Caki2 (cell line): ENCODE measurements at regions not wholly inside any gene's neighbourhood (a gene's known extent, or its start where the extent isn't known, plus 50 kb on each side); places are given as distances from the start of the nearest gene placed in this dataset.

Source experiments
- DNase-seq: peaks from one replicate; pipeline ENCODE4 v3.0.0-alpha.2; 2015; ENCODE audit warnings: low read depth
- in situ Hi-C: cut with HindIII; loops from 2 replicates; pipeline ENCODE4 v1.10.0; 2016; ENCODE audit warnings: low sequenced_read_pairs, low pct_unique_long_range_greater_than_20kb, mixed read lengths

DNA sequence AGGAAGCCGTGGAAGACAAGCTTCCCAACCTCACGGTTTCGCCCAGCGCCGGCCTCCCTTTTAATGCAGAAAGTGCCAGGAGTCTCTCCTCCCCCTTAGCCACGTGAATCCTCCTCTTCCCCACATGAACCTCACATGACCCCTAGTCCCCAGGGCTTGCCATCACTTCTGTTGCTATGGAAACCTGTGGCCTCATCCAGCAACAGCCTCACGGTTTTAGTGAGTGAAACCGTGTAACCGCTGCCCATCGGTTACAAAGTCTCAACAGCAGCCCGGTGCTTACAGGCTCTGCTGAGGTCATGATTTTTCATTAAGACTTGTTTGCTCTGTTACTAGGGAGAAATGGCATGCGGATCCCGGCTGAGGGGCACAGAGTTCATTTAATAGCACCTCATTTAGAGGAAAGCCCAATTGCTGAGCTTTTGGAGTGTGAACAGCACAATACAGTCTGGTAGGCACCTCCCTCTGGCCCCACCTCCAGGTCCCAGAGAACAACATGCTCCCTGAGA is 143.2 kb upstream of the BACE2 start:
- DNase-seq: no peak
- in situ Hi-C loops: no loop called here

- in situ Hi-C loops: no loop called here
- no peak for DNase-seq
These were observed 138.4 kb upstream of the BACE2 start for GRCh38 chr21:41029571-41029970.

DNA sequence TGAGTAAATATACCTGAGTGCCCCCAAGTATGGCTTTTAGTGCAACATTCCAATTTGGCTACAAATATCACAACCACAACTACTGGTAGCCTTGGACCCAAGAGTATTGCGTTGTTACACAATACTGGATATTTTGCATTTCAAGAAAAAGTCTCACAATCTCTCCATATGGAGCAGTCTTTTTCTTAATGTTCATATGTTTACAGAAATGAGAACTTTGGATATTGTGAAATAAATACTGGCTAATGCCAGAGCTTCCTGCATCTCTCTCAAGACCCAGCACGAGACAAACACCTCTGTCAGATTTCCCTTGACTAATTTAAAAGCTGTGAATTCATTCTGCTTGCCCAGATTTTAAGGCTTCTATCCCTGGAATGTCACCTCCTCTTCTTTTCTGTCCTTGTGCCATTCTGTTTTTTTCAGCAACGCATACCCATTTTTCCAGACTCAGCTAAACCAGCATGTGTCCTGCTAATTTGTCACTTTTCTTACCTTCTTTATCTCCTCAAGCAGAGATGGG is 136.2 kb upstream of the BACE2 start:
- DNase-seq: no peak
- in situ Hi-C loops: no loop called here

DNA sequence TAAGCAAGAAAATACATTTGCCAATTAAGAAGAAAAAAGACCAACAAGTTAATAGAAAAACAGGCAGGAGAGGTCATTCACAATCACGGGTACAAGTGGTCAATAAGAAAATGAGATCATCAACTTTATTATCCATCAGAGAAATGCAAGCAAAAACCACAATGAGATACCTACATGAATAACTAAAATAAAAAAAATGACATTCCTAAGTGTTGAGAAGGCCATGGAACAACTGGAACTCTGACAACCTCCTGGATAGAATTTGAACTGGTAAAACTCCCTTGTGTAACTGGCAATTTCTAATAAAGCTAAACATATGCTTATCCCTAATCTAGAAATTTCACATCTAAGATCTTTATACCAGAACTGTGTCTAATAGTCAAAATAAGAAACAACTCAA is 135.4 kb upstream of the BACE2 start:
- in situ Hi-C loops: no loop called here
- no peak for DNase-seq

- in situ Hi-C loops: no loop called here
These were observed 130.7 kb upstream of the BACE2 start for GRCh38 chr21:41037212-41037611.

GRCh38 chr21:41037936-41038335 is 130.0 kb upstream of the BACE2 start:
- in situ Hi-C loops: no loop called here
- no peak for DNase-seq

More at GRCh38 chr21:41037212-41037611, 130.7 kb upstream of the BACE2 start:
- DNase-seq: no peak

GRCh38 chr21:41043014-41043413 is 124.9 kb upstream of the BACE2 start:
- in situ Hi-C loops: no loop called here

GRCh38 chr21:41045534-41046268 is 122.3 kb upstream of the BACE2 start:
- DNase-seq: no peak

More at GRCh38 chr21:41043014-41043413, 124.9 kb upstream of the BACE2 start:
- no peak for DNase-seq

DNA sequence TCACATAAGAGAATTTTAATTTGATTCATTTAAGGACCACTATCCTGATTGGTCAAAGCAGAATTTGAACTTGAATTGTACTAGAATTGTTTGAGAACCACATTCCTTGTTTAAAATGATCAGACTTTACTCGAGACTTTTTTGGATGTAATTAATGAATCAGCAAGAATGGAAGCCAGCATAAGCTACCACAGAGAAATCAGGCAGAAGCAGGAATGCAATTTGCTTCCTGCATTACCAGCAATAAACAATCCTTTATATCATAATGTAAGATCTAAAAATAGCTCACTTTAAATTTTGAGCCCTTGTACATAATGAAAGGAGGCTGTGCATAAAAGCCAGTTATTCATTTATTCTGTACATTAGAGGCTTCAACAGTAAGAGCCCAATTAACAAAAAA is 119.8 kb upstream of the BACE2 start:
- DNase-seq: no peak
- in situ Hi-C loops: no loop called here

More at GRCh38 chr21:41045534-41046268, 122.3 kb upstream of the BACE2 start:
- in situ Hi-C loops: no loop called here

GRCh38 chr21:41048623-41049022 is 119.3 kb upstream of the BACE2 start:
- in situ Hi-C loops: no loop called here
- DNase-seq: no peak

DNA sequence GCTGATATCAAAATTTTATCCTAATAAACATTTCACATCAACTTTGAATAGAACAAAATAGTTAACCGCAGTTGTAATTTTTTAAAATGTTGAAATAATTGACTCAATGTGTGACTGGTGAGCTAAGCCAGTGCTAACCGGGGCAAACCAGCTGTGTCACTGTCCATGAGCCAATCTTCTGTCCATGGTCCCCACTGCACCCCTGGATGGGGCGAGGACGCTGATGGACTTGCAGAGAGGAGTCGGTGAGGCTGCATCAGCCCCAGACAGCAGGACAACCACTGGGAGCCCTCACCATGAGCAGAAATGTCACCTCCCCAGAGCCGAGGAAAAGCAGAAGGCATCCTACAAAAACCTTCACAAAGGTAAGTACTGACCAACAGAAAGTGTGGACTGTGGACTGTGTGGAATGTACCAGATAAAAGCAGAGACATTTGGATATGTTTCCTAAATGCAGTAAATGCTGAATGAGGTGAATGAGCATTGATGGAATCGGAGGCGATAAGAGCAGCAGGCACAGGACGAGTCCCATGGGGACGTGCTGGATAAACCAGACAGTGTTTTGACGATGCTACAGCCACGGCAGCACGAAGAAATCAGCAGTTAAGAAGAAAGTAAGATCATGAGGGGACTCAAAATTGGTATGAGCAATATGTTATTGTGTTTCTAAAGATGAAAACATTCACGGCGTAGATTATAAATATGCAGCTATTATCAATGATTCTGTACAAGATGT is 115.0 kb upstream of the BACE2 start:
- in situ Hi-C loops: no loop called here
- no peak for DNase-seq

- in situ Hi-C loops: no loop called here
- no peak for DNase-seq
These were observed 113.9 kb upstream of the BACE2 start for GRCh38 chr21:41054018-41054578.

DNA sequence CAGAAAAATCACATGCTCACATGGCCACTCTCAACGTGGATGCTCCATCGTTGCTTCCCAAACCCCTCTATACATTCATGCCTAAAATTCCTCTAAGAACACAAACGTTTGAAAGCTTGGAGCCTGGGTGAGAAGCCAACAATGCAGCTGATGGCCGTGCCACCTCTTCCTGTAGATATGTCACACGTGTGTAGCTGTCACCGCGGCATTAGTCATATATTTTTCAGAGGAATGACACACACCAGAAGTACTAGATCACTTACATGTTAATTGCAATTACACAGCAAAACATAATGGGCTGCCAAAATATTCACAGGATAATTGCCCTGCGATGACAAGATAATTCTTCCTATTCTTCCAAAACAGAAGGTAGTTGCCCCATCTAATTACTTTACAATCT is 112.7 kb upstream of the BACE2 start:
- no peak for DNase-seq
- in situ Hi-C loops: no loop called here

GRCh38 chr21:41059871-41060270 is 108.1 kb upstream of the BACE2 start:
- no peak for DNase-seq
- in situ Hi-C loops: no loop called here

GRCh38 chr21:41061701-41062100 is 106.3 kb upstream of the BACE2 start:
- DNase-seq: no peak
- in situ Hi-C loops: no loop called here

DNA sequence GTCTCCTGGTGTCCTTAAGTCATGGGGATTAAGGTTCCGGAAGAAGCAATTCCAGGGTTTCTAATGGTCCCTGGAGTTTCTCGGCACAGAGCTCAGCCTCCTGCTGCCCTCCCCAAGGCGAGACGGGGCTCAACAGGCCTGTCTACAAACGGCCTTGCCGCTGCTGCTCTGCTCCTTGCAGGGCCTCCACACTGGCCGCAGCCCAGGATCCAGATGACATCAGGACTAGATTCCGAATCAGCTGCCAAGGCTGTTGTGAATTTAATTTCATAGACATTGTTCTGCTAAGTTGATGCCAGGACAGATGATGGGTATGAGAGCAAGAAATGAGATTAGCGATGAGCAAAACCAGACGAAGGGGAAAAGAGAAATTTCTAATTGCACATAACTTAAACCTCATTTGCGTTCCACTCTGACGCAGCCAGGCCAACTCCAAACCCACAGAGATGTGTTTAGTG is 103.6 kb upstream of the BACE2 start:
- in situ Hi-C loops: no loop called here

DNA sequence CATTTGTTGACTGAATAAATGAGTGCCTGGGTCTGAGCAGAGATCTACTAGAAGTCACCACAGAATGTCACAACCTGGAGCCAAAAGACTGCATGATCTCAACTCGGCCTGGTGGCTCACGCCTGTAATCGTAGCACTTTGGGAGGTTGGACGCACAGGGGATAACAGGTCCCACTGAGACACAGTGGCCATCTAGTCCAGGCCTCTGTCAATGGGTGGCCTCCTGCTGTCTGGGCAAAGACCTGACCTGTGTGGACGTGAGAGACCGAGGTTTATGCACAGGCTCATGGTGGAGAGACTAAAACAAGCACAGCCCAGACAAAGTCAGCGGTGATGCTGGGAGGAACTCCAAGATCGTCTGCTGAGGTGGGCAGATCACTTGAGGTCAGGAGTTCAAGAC is 103.0 kb upstream of the BACE2 start:
- in situ Hi-C loops: no loop called here

More for the DNA sequence above, 103.6 kb upstream of the BACE2 start:
- DNase-seq: no peak

DNA sequence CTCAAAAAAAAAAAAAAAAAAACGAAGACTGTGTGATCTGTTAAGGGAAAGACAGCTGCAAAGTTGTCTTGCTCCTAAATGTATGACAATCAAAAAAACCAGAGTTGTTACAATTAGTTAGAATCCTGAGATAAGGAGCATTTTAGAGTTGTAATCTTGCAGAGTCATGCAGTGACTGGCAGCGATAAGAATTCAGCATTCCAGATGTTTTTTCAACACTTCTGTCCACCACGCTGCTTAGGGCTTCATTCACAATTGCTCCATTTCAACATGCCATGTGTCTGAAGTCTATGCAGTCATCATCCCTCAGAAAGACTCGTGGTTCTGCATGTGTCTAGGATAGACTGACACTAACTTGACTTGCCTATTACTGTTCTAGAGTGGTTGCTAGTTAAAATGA is 102.4 kb upstream of the BACE2 start:
- no peak for DNase-seq
- in situ Hi-C loops: no loop called here

More for the DNA sequence above, 103.0 kb upstream of the BACE2 start:
- DNase-seq: no peak
